Loucy (cell line): ENCODE measurements at regions not wholly inside any gene's neighbourhood (a gene's known extent, or its start where the extent isn't known, plus 50 kb on each side); places are given as distances from the start of the nearest gene placed in this dataset.

Experiments used
- EZH2phosphoT487 ChIP-seq: fragments of 200-600 bp; IDR thresholded peaks from 2 replicates; pipeline ENCODE4 v1.6.1; 2018; ENCODE audit warnings: antibody characterized with exemption, mild to moderate bottlenecking, moderate library complexity, borderline replicate concordance
- TF ChIP-seq, protein P1 (sequence below): fragments of 200-600 bp; sonication (generic); conservative IDR thresholded peaks from 2 replicates; pipeline ENCODE4 v1.5.1; 2014; ENCODE audit warnings: mild to moderate bottlenecking, antibody characterized with exemption, low read length

DNA sequence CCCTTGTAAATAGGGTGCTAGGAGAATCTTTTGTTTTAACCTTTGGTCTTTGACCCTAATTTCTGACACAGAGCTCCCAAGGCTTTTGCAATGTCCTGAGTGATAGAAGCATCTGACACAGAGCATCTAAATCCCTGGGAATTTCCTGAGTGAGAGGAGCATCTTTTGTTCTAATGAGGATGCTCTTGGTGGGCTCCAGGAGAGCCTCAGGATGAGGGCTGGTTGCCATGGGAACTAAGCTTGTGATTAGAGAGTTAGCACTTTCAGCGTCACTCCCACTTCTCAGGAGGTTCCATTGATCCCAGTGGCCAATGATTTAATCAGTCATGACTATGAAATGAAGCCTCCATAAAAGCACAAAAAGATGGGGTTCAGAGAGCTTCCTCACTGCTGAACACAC, 264.8 kb downstream of the KIF20B start:
- TF ChIP-seq, protein P1, sequence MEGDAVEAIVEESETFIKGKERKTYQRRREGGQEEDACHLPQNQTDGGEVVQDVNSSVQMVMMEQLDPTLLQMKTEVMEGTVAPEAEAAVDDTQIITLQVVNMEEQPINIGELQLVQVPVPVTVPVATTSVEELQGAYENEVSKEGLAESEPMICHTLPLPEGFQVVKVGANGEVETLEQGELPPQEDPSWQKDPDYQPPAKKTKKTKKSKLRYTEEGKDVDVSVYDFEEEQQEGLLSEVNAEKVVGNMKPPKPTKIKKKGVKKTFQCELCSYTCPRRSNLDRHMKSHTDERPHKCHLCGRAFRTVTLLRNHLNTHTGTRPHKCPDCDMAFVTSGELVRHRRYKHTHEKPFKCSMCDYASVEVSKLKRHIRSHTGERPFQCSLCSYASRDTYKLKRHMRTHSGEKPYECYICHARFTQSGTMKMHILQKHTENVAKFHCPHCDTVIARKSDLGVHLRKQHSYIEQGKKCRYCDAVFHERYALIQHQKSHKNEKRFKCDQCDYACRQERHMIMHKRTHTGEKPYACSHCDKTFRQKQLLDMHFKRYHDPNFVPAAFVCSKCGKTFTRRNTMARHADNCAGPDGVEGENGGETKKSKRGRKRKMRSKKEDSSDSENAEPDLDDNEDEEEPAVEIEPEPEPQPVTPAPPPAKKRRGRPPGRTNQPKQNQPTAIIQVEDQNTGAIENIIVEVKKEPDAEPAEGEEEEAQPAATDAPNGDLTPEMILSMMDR, result no peak
- TF ChIP-seq EZH2phosphoT487, result no peak
